Esophagus squamous epithelium (tissue), 4 donors: ENCODE measurements at regions not wholly inside any gene's neighbourhood (a gene's known extent, or its start where the extent isn't known, plus 50 kb on each side); places are given as distances from the start of the nearest gene placed in this dataset.

Source experiments
- CTCF ChIP-seq, 6 experiments: fragments of 450-650 bp in 4 of 6; fragments of 200-600 bp in 2 of 6; sonication (generic) in 2 of 6; IDR thresholded peaks; one replicate each; pipeline ENCODE4 v1.5.1; 2016 to 2019; ENCODE audit warnings: antibody characterized with exemption in 6 of 6, mild to moderate bottlenecking in 4 of 6, moderate library complexity in 4 of 6
- POLR2A ChIP-seq, 4 donors: fragments of 450-650 bp; IDR thresholded peaks; one replicate each; pipeline ENCODE4 v1.6.1; 2017; ENCODE audit warnings: antibody characterized with exemption in 4 of 4, mild to moderate bottlenecking in 4 of 4, moderate library complexity in 3 of 4

DNA sequence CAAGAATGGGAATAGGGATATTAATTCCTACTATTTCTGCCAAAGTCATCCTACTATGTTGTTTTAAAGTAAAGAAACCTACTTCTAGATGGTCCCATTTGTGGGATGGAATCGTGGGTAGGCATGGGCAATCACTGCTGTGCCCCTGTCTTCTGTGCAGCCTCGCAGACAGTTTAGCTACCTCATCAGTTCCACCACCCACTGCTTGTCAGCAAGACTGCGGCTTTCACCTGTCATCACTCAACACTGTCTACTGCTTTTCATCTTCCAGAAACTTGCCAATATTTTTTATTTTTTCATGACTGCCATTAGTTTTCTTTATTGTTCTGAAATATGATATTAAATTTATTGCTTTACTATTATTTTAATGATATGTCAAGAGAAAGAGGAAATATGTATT lies 368.1 kb upstream of the KYNU start:
- TF ChIP-seq CTCF (IDR thresholded peaks at IDR 0.05) (no peak), POLR2A (IDR thresholded peaks at IDR 0.05) (no peak)
